HG02759 (cell line): ENCODE measurements at regions not wholly inside any gene's neighbourhood (a gene's known extent, or its start where the extent isn't known, plus 50 kb on each side); places are given as distances from the start of the nearest gene placed in this dataset.

Experiments used
- ATAC-seq: cut with Tn5 transposase; IDR thresholded peaks from one replicate; pipeline ENCODE4 v1.9.1; 2021; ENCODE audit warnings: mild to moderate bottlenecking, moderate library complexity; ENCODE audit not compliant: unreplicated experiment

DNA sequence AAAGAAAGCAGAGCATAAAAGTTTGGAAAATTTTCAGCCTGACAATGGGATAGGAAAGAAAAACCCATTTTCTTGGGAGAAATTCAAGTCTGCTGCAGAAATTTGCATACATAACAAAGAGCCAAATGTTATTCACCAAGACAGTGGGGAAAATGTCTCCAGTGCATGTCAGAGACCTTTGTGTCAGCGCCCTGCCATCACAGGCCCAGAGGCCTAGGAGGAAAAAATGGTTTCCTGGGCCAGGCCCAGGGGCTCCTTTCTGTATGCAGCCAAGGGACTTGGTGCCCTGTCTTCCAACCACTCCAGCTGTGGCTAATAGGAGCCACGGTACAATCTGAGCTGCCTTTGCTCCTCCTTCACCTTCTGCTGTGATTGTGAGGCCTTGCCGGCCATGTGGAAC, 189.1 kb upstream of the PITRM1 start:
- ATAC-seq: no peak

GRCh38 chr10:3357737-3358136, 185.2 kb upstream of the PITRM1 start:
- ATAC-seq: no peak

DNA sequence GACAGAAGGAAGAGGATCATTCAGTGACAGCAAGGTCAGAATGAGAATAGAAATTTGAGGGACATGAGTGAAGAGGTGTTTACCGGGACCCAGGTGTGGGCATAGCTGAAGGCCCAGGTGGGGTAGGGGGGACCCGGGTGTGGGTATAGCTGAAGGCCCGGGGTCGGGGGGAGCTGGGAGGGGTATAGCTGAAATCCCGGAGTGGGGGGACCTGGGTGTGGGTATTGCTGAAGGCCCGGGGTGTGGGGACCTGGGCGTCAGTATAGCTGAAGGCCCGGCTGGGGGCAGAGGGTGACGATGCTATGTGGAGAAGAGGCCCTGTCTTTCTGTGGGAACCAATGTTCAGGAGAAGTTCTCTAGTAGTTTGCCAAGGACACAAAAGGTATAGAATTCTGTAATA, 183.0 kb upstream of the PITRM1 start:
- no peak for ATAC-seq

DNA sequence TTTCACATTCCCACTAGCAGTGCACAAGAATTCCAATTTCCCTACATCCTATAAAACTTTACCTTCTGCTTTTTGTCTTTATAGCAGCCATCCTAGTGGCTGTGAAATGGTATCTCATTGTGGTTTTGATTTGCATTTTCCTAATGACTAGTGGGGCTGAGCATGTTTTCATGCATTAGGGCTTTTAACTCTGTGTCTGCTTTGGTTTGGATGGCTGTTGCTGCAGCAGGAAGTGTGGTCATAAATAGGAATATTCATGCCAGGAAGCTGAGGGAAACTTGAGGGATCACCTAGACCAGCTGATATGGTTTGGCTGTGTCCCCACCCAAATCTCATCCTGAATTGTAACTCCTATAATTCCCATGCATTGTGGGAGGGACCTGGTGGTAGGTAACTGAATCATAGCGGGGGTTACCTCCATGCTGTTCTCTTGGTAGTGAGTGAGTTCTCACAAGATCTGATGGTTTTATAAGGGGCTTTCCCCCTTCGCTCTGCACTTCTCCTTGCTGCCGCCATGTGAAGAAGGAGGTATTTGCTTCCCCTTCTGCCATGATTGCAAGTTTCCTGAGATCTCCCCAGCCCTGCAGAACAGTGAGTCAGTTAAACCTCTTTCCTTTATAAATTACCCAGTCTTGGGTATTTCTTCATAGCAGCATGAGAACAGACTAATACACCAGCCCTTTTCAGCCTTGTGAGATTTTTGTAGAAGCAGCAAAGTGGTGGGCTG, 181.8 kb upstream of the PITRM1 start:
- no peak for ATAC-seq

GRCh38 chr10:3353235-3353634, 180.7 kb upstream of the PITRM1 start:
- no peak for ATAC-seq

DNA sequence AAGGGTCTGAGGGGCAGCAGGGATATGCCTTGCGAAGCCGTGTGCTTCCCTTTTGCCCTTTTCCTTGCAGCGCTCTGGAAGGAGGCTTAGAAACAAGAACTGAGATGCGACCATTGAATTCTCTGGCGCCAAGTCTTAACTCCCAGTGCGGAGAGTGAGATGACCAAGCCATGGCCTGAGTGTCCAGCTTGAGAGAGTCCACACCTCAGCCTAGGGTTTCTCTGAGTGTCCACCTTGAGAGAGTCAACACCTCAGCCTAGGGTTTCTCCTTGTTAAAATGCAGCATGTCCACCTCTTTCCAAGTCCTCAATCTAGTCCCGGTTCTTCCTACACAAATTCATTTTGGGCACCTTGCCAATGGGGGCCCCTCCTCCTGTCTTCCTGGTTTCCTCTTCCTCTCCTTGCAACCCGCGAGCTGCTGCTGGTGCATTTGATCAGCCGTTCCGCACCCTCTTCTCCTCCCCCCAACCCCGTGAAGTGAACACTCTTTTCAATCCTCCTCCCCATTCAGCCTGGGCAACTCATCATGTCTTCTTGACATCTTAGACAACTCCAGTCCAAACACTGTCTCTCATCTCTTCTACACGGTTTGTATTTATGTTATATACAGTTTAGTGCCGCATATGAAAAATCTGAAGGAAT, 178.2 kb upstream of the PITRM1 start:
- no peak for ATAC-seq

- ATAC-seq: no peak
Measured at GRCh38 chr10:3350205-3350604, 177.6 kb upstream of the PITRM1 start.

GRCh38 chr10:3348564-3348963, 176.0 kb upstream of the PITRM1 start:
- ATAC-seq: no peak

DNA sequence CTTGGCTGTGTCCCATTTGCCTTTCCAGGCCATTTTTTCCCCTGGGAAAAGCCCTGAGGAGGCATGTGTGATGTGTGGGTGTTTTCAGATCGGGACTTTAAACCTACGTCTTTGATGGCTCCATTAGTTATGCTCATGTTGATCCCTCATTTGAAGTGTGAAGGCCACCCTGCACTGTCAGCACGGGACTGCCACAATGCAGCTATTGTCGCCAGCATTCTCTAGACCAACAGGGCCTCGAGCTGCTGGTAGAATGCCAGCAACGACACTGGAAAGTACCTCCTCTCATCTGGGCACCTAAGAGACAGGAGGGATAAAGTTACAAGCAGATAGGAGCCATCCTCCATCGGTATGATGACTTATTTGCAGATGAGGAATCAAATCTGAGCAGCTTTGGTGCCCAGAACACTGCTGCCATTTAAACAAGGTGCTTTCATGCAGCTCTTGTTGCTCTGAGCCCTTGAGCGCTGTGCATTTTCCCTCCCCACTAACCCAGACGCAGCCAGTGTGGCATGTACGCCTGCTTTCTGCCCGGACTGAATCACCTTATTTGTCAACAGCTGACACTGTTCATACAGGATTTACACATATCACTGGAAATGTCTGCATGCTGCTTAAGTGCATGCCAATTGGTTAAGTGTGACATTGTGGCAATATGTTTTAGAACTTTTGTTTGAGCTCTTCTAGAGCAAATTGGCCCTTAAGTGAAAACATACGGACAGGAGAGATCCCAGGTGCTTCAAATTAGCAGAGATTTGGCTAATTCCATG, 175.0 kb upstream of the PITRM1 start:
- ATAC-seq: no peak

DNA sequence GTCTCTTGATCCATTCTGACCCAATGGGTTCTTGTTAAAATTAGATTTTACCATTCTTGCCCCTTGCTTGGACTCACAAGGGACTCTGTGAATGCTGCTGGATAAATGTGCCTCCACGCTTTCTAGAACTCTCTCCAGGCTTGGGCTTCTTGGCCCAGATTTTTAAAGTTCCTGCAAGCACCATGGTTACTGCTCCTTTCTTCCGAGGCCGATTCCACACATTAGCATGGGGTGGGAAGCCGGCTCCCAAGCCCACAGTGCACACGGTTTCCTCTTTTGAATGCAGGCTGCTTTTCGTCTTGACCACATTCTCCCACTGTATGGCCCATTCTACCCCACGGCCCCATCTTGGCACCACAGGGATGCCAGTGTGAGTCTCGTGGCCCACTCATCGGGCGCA, 174.3 kb upstream of the PITRM1 start:
- no peak for ATAC-seq

GRCh38 chr10:3342771-3343170, 170.2 kb upstream of the PITRM1 start:
- ATAC-seq: no peak

- no peak for ATAC-seq
Measured at GRCh38 chr10:3340127-3340730, 167.6 kb upstream of the PITRM1 start.

GRCh38 chr10:3339531-3339950, 167.0 kb upstream of the PITRM1 start:
- no peak for ATAC-seq

- no peak for ATAC-seq
Measured at GRCh38 chr10:3339121-3339520, 166.5 kb upstream of the PITRM1 start.

GRCh38 chr10:3337741-3338140, 165.2 kb upstream of the PITRM1 start:
- no peak for ATAC-seq

- no peak for ATAC-seq
Measured at GRCh38 chr10:3336673-3337293, 164.2 kb upstream of the PITRM1 start.

- ATAC-seq: no peak
Measured at GRCh38 chr10:3333426-3333825, 160.8 kb upstream of the PITRM1 start.

- ATAC-seq: no peak
Measured at GRCh38 chr10:3331690-3332230, 159.2 kb upstream of the PITRM1 start.

DNA sequence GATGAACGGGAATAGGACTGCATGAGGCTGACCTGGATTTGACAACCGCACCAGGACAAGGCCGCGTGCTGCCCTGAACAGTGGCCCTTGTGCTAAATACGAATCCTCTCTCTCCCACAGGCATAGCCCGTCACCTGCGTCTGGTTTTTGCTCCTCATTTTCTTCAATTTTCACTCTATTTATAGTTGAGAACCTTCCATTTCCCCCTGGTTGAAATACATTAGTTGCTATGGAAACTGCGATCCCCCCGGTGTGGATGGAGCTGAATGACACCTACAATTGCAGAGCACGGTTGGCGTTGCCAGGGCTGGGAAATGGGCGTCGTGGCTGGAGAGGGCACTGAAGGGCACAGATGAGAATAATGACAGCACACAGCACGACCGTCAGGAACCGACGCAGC, 158.6 kb upstream of the PITRM1 start:
- ATAC-seq: no peak

- ATAC-seq: no peak
Measured at GRCh38 chr10:3330663-3331062, 158.1 kb upstream of the PITRM1 start.
